ENCODE measurements at regions not wholly inside any gene's neighbourhood (a gene's known extent, or its start where the extent isn't known, plus 50 kb on each side); places are given as distances from the start of the nearest gene placed in this dataset.

- TF ChIP-seq POLR2A (IDR thresholded peaks at IDR 0.05) (no peak), CTCF (IDR thresholded peaks at IDR 0.05) (no peak)
These were observed 194.3 kb downstream of the DLEU7 start for GRCh38 chr13:50649211-50649610.

Measured in lower leg skin (tissue), 3 donors.